Kidney epithelial cell (primary cell): ENCODE measurements at regions not wholly inside any gene's neighbourhood (a gene's known extent, or its start where the extent isn't known, plus 50 kb on each side); places are given as distances from the start of the nearest gene placed in this dataset.

Experiments used
- DNase-seq: peaks from one replicate; pipeline ENCODE4 v3.0.0-alpha.2; 2010; ENCODE audit warnings: low read depth
- H3K27me3 ChIP-seq: 2 replicates; pipeline ENCODE4 v1.6.0; 2011; ENCODE audit warnings: low read length; ENCODE audit not compliant: control insufficient read depth, insufficient read depth
- H3K36me3 ChIP-seq: 2 replicates; pipeline ENCODE4 v1.5.1; 2011; ENCODE audit warnings: low read length; ENCODE audit not compliant: control insufficient read depth, insufficient read depth
- H3K4me3 ChIP-seq: 2 replicates; pipeline ENCODE4 v1.5.1; 2011; ENCODE audit warnings: low read depth, mild to moderate bottlenecking, control low read depth, low read length
- TF ChIP-seq, protein P1 (sequence below): IDR thresholded peaks from 2 replicates; pipeline ENCODE4 v1.5.1; 2011; ENCODE audit warnings: mild to moderate bottlenecking, moderate library complexity, low read length, control low read depth, inconsistent platforms; ENCODE audit not compliant: insufficient read depth, poor library complexity, severe bottlenecking

DNA sequence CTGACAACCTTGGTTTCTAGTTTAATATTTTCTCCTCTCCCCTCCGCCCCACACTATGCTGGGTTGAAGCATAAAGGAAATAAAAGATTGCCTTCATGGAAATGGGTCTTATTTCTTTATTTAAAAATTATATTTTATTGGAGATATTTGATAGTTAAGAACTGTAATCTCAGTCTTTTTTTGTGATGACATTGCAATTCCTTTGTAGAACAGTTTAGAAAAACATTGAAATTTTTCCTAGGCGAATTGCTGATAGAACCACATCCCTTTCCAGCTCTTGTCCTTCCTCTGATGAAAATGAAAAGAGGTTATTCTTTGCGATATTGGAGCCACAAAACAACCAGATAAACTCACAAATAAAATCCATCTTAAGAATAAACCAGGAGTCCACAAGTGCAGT lies 125.6 kb upstream of the NRIP1 start:
- TF ChIP-seq, protein P1, sequence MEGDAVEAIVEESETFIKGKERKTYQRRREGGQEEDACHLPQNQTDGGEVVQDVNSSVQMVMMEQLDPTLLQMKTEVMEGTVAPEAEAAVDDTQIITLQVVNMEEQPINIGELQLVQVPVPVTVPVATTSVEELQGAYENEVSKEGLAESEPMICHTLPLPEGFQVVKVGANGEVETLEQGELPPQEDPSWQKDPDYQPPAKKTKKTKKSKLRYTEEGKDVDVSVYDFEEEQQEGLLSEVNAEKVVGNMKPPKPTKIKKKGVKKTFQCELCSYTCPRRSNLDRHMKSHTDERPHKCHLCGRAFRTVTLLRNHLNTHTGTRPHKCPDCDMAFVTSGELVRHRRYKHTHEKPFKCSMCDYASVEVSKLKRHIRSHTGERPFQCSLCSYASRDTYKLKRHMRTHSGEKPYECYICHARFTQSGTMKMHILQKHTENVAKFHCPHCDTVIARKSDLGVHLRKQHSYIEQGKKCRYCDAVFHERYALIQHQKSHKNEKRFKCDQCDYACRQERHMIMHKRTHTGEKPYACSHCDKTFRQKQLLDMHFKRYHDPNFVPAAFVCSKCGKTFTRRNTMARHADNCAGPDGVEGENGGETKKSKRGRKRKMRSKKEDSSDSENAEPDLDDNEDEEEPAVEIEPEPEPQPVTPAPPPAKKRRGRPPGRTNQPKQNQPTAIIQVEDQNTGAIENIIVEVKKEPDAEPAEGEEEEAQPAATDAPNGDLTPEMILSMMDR: no peak
- Histone ChIP-seq H3K27me3 (no peaks in the 10 kb centered on the region), H3K4me3 (no peak overlapping the region)

DNA sequence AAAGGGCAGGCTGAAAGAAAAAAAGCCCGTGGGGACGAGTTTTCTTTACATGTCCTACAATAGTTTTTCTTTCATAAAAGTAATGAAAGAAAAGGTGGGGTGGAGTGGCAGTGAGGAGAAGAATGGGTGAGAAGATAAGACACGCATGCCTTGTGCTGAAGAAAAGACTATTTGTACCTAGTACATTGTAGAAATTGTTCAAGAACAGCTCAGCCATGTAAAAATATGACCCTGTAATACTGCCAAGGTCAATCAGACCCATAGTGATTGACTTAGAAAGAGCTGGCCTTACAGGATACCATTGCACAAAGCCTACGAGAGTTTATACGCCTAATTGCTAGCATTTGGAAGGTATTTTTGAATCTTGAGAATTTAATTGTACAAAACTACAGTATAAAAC lies 126.0 kb upstream of the NRIP1 start:
- no peak overlapping the region for H3K4me3 ChIP-seq
- TF ChIP-seq, protein P1: no peak
- H3K27me3 ChIP-seq: no peaks in the 10 kb centered on the region
- no peak for DNase-seq
- H3K36me3 ChIP-seq: no peaks in the 10 kb centered on the region

More for the DNA sequence above, 125.6 kb upstream of the NRIP1 start:
- DNase-seq: no peak
- H3K36me3 ChIP-seq: no peaks in the 10 kb centered on the region

DNA sequence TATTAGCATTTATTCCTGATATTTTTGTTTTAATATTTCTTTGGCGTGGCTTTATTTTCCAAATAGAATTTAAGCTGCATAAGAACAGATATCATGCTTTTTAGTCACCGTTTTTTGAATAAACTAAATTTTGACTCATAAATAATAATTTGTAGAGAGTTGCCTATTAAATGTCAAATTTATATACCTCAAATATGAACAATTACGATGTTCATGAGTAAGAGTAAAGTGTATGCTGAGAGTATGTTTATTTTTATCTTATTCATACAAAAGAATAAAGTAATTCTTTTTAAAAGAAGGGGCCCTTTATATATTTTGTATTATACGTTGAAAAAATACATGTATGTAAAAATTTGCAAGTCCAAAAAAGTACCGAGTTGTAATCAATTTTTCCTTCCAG lies 126.5 kb upstream of the NRIP1 start:
- Histone ChIP-seq H3K4me3 (no peak overlapping the region), H3K27me3 (no peaks in the 10 kb centered on the region), H3K36me3 (no peaks in the 10 kb centered on the region)
- TF ChIP-seq, protein P1: no peak
- no peak for DNase-seq

DNA sequence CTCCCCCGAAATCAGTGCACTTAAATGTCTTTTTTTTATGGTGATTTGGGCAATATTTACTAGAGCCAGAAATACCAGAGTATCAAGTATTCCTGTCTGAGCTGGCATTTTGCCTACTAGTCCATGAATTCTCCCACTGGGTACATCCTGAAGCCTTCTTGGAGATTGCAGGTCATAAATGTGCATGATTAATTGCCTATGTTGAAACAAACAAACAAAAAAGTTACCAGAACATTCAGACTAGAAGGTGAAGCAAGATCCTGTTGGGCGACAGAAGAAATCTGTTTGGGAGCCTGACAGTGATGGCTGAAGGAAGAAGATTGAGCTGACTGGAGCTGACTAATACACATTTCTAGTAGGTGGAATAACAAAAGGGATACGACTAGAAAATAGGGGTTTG lies 127.4 kb upstream of the NRIP1 start:
- Histone ChIP-seq H3K27me3 (no peaks in the 10 kb centered on the region), H3K4me3 (no peak overlapping the region), H3K36me3 (no peaks in the 10 kb centered on the region)
- TF ChIP-seq, protein P1: no peak
- DNase-seq: no peak

- no peaks in the 10 kb centered on the region for H3K27me3 ChIP-seq
- H3K4me3 ChIP-seq: no peak overlapping the region
- H3K36me3 ChIP-seq: no peaks in the 10 kb centered on the region
- TF ChIP-seq, protein P1: no peak
- no peak for DNase-seq
Observed at GRCh38 chr21:15193937-15194336, 129.1 kb upstream of the NRIP1 start.

DNA sequence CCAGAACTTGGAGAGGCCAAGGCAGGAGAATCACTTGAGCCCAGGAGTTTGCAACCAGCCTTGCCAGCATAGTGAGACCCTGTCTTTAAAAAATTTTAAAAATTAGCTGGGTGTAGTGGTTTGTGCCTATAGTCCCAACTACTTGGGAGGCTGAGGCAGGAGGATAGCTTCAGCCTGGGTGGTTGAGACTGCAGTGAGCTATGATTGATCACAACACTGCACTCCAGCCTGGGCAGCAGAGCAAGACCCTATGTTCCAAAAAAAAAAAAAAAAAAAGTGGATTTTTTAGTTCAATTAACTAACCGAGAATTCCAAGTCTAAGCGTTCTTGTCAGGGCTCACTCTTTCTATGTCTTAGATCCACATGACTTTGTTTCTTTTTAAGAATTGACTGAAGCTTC lies 130.3 kb upstream of the NRIP1 start:
- Histone ChIP-seq H3K4me3 (no peak overlapping the region), H3K27me3 (no peaks in the 10 kb centered on the region), H3K36me3 (no peaks in the 10 kb centered on the region)
- DNase-seq: no peak
- TF ChIP-seq, protein P1: no peak
